Fibroblast of gingiva (primary cell): ENCODE measurements at regions not wholly inside any gene's neighbourhood (a gene's known extent, or its start where the extent isn't known, plus 50 kb on each side); places are given as distances from the start of the nearest gene placed in this dataset.
"Not testable (repeated sequence)": the region's sequence is repeated elsewhere in the genome, so short reads cannot be mapped to it uniquely, and the experiment has no call there.

Experiments
- DNase-seq: peaks from one replicate; pipeline ENCODE4 v3.0.0-alpha.2; 2011; ENCODE audit warnings: low read depth

DNA sequence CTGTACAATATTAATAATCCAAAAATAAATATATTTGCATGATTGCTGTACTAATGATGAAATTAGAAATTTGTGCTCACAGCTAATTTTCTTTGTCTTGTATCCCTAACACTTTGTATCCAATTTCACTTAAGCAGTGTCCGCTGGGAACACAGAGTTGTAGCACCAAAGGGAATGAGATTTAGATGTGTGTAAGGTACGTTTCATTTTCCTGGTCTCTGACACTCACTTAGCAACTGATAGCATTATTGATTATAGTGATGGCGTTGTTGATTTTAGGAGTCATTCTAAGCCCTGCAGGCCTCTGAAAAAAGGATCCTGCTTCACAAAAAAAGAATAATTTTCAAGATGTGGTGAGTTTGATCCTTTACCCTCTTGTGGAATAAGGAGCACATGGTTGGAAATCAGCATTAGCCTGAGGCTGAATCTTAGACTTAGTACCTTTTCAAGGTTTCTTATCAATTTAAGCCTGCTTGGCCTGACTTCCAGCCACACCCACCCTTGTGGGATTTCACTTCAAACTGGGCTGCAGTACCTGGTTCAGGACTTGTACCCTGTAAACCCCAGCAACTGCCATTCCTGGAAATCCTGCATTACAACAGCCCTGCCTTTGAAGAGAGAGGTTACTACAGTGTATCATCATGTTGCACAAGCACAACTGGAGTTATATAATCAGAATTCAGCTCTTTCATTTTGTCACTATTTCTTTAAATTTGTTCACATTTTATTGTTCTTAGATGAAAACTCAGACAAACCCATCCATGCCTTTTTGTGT, 116.2 kb downstream of the RND3 start:
- DNase-seq, result no peak

GRCh38 chr2:150370561-150370960, 116.9 kb downstream of the RND3 start:
- DNase-seq, result no peak

DNA sequence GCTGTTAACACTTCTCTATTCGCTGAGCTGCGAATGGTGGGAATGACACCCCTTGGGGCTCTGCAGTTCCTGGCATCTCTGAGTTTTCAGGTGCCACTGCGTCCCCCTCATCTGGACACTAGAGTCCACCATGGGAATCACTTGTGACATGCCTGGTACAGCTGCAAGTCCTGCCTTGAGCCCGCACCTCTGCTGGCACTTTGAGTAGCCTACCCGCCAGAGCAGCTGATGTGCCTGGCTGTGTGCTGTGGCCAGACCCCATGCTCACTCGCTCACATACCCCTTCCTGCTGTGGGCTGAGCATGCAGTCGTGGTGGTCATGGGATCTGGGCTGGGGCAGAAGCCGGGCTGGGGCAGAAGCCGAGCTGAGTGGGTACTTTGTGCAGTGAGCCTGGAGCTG, 117.6 kb downstream of the RND3 start:
- no peak for DNase-seq

DNA sequence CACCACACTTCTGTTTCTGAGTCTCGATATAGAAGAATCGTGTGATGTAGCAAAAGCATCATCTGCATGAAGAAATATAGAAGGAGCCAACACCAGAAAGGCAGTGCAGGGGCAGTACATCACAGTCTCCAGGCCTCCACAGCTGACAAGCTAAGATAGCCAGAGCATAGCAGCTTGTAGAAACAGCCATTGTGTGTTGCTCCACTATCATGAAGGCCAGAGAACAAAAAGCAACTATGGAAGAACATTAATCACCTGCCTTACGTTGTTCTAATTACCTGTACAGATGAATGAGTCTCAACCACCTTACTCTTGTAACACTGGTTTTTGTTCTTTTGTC, 129.0 kb downstream of the RND3 start:
- no peak for DNase-seq

GRCh38 chr2:150357770-150358467, 129.5 kb downstream of the RND3 start:
- DNase-seq, result no peak

DNA sequence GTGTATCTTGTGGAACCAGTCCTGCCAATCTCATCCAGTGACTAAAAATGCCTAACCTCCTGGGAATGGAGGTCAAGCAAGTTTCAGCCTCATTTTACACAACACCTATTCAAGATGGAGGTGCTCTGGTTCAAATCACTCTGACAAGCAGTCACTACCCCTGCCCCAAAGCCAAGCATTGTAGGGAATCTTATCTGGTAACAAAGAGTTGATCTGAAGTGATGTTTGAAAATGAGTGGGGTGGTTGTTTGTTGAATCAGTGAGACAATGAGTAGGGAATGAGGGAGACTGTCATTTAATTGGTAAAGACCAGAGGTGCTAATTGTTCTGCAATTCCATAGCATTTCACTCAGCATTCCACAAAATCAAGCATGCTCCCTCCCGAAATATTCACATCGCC, 132.0 kb downstream of the RND3 start:
- no peak for DNase-seq

GRCh38 chr2:150353376-150353775, 134.1 kb downstream of the RND3 start:
- no peak for DNase-seq

DNA sequence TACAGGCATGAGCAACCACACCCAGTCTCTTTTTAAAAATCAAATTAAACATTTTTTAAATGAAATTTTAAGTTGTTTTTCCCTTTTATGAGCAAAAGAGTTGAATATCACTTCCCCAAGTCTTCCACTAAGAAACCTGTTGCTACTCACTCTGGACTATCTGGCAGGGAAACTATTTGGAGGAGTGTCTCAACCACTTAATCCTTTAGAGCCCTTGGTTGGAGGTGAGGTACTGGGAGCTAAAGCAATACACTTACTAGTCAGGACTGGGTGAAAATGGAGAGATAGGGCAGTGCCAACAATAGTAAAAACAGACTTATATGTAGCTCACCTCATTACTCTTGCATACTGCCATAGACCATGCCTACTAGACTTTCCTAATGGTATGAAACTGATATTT, 135.5 kb downstream of the RND3 start:
- no peak for DNase-seq

DNA sequence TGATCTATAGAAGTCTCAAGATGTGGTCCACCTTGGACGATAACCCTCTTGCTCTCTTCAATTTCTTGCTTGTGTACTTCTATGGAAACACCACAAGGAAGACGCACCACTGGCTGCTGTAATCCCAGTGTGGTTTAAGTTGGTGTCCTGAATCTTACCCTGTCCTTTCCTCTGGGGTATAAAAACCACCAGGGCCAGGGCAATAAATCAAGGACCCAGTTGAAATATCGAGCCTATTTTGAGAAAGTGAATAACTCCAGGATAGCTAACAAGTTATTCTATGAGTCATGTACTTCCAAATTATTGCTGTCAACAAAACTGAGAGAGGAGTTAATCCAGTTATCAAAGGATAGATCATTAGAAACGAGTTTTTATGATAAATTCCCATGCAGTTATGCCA, 137.0 kb downstream of the RND3 start:
- no peak for DNase-seq

DNA sequence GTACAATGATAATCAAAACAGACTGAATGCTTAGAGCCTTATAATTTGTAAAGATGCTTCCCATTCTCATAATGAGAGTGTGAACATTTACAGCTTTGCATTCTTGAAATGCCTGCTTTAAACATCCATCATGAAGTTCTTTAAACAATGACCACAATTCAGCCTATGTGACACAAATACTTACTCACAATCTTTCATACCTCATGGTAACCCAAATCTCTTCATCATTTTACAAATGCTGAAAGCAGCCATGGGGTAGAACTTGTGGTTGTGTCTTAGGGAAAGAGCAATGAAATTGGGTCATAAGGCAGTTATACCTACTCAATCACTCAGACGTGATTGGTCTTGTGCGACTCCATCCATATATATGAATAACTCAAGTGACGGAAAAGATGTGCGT, 140.7 kb downstream of the RND3 start:
- DNase-seq, result no peak

GRCh38 chr2:150341982-150342680, 145.3 kb downstream of the RND3 start:
- no peak for DNase-seq

- peak; percentile 18 for DNase-seq
These were observed 147.5 kb downstream of the RND3 start for GRCh38 chr2:150339951-150340350.

DNA sequence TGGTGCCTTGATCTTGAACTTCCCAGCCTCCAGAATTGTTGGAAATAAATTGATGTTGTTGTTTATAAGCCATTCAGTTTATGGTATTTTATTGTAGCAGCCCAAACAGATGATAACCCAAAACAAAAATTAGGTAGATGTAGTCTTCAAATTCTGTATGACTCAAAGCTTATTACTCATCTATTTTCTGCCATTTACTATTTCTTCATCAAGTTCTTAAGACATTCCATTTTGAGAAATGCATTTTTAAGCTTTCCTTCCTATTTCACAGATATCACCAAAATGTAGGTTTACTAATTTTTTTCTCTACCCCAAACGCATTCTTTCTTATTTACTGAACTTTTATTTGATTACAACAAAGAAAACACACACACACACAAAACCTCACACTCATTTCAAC, 148.2 kb downstream of the RND3 start:
- peak; percentile 13 for DNase-seq

- no peak for DNase-seq
These were observed 151.9 kb downstream of the RND3 start for GRCh38 chr2:150335596-150335995.

DNA sequence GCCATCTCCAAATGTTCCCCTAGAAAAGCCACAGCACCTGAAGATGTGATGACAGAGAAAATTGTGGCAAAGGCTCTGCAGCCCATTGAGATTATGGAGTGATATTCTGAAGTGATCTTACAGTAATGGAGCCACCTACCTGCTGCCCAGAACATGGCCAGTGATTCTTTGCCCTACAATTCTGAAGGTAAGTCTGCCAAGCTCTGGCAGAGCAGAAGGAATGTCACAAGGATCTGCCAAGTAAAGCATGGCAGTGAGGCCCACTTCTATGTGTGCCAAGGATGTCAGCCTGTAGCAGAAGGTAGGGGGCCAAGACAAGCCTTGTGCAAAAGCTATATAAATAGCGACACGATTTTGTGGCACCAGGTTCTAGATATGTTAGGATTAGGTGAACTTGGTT, 155.1 kb downstream of the RND3 start:
- no peak for DNase-seq

GRCh38 chr2:150327564-150328489, 159.6 kb downstream of the RND3 start:
- DNase-seq, result no peak

- DNase-seq, result no peak
These were observed 161.7 kb downstream of the RND3 start for GRCh38 chr2:150325656-150326314.

DNA sequence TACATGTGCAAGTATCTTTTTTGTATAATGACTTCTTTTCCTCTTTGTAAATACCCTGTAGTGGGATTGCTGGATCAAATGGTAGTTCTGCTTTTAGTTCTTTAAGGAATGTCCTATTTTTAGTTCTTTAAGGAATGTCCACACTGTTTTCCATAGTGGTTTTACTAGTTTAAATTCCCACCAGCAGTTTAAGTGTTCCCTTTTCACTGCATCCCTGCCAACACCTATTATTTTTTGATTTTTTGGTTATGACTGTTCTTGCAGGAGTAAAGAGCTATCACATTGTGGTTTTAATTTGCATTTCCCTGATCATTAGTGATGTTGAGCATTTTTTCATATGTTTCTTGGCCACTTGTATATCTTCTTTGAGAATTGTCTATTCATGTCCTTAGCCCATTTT, 164.4 kb downstream of the RND3 start:
- not testable (repeated sequence) for DNase-seq

- DNase-seq, result no peak
These were observed 166.9 kb downstream of the RND3 start for GRCh38 chr2:150320608-150321007.

DNA sequence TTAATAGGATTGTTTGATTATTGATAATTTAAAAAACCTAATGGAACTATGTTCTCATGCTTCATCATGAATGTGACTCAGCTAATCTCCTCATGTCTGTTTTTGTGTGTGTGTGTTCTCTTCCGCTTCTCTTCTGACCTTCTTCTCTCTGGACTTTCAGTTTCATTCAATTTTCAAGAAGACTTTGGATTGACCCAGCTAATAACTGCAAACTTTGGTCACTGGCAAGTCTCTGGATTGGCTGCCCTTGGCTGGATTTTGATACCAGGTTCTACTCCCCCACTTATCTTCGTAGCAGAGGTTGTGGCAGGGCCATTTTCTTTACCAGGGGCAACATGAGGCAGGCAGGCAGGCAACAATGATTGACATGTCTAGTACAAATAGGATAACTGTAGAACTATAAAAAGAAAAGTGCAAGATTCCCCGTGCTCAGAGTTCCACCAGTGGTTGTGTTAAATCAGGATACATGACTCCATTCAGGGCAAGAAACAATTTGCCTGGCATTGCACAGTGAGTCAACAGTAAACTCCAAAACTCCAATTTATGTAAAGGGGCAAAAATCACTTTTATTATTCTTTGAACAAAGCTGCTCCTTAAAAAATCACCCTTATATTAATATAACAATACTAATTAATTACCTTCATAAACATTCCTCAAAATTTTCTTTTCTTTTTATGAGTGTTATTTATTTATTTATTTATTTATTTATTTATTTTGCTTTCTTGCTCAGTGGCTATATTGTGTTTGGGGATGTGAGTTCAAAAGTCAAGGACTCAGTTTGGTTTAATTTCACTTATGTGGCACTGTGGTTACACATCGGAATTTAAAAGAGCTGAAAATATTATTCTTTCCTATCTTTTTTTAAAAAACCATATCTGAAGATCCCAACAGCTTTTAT, 167.6 kb downstream of the RND3 start:
- no peak for DNase-seq

- DNase-seq, result no peak
These were observed 168.4 kb downstream of the RND3 start for GRCh38 chr2:150319085-150319484.
